CD4-positive, alpha-beta memory T cell (primary cell): ENCODE measurements at regions not wholly inside any gene's neighbourhood (a gene's known extent, or its start where the extent isn't known, plus 50 kb on each side); places are given as distances from the start of the nearest gene placed in this dataset.
A peak's percentile ranks its signal among the peaks of the same experiment; 100 is the strongest.

ENCODE experiments used
- CTCF ChIA-PET: fragments of 350-600 bp; sonication (Branson Sonifier 250); formaldehyde crosslinking; loops from one replicate; lab custom pipeline; 2021; ENCODE audit warnings: inconsistent platforms; ENCODE audit not compliant: partially characterized antibody; lab: Charles Lee
- POLR2A ChIA-PET: fragments of 350-600 bp; sonication (Branson Sonifier 250); formaldehyde crosslinking; loops from one replicate; lab custom pipeline; 2021; ENCODE audit not compliant: partially characterized antibody; lab: Charles Lee
- DNase-seq, 5 donors: peaks; one replicate each; pipeline versions ENCODE4 v3.0.0 to v3.0.0-alpha.2; 2020 to 2022; ENCODE audit warnings: mixed read lengths in 1 of 5
- H3K27ac ChIP-seq: one replicate; pipeline ENCODE4 v1.7.0; 2013; ENCODE audit warnings: low read depth, low read length
- H3K27me3 ChIP-seq: 2 replicates; pipeline ENCODE4 v1.7.0; 2013; ENCODE audit warnings: mild to moderate bottlenecking, low read length, moderate library complexity; ENCODE audit not compliant: insufficient read depth
- H3K36me3 ChIP-seq: 2 replicates; pipeline ENCODE4 v1.7.0; 2013; ENCODE audit warnings: mild to moderate bottlenecking, low read length, moderate library complexity; ENCODE audit not compliant: insufficient read depth
- H3K4me1 ChIP-seq: 2 replicates; pipeline ENCODE4 v1.7.0; 2013; ENCODE audit warnings: mild to moderate bottlenecking, low read length, moderate library complexity; ENCODE audit not compliant: insufficient read depth
- H3K4me3 ChIP-seq, 2 donors: one replicate each; pipeline ENCODE4 v1.7.0; 2013; ENCODE audit warnings: low read length in 2 of 2, mild to moderate bottlenecking in 1 of 2
- H3K9me3 ChIP-seq, 2 donors: one replicate each; pipeline ENCODE4 v1.7.0; 2013; ENCODE audit warnings: low read length in 2 of 2, control low read depth in 1 of 2; ENCODE audit not compliant: control insufficient read depth in 1 of 2
- H3K27ac Mint-ChIP-seq, 7 donors: one replicate each; pipeline ENCODE4 v1.8.0; 2020 to 2021; ENCODE audit warnings: mixed read lengths in 7 of 7, mild to moderate bottlenecking in 6 of 7, inconsistent platforms in 3 of 7, moderate library complexity in 3 of 7
- H3K27me3 Mint-ChIP-seq, 2 donors: one replicate each; pipeline ENCODE4 v1.8.0; 2020 to 2021; ENCODE audit warnings: mixed read lengths in 2 of 2
- H3K36me3 Mint-ChIP-seq, 2 donors: one replicate each; pipeline ENCODE4 v1.8.0; 2020 to 2021; ENCODE audit warnings: mixed read lengths in 2 of 2, inconsistent platforms in 1 of 2, mild to moderate bottlenecking in 1 of 2
- H3K4me1 Mint-ChIP-seq, 4 donors: one replicate each; pipeline ENCODE4 v1.8.0; 2020 to 2021; ENCODE audit warnings: mixed read lengths in 4 of 4, mild to moderate bottlenecking in 1 of 4
- H3K4me3 Mint-ChIP-seq, 8 donors: one replicate each; pipeline ENCODE4 v1.8.0; 2020 to 2021; ENCODE audit warnings: mixed read lengths in 8 of 8, mild to moderate bottlenecking in 7 of 8, moderate library complexity in 6 of 8, inconsistent platforms in 3 of 8
- H3K9me3 Mint-ChIP-seq, 8 donors: one replicate each; pipeline ENCODE4 v1.8.0; 2020 to 2021; ENCODE audit warnings: mixed read lengths in 8 of 8, mild to moderate bottlenecking in 5 of 8, inconsistent platforms in 3 of 8, moderate library complexity in 1 of 8
- intact Hi-C: fragments of 100-400 bp; cut with micrococcal nuclease; formaldehyde crosslinking; loops from one replicate; pipeline ENCODE4 v1.15.1; 2023

GRCh38 chr3:74403307-74403706, 211.2 kb downstream of the CNTN3 start:
- Mint-ChIP-seq H3K27ac (no peak overlapping the region), H3K27me3 (no peaks in the 10 kb centered on the region), H3K4me1 (no peaks in the 10 kb centered on the region), H3K4me3 (no peak overlapping the region), H3K9me3 (peaks cover under 1 to 16% (median 6%) of the 10 kb centered on the region in 8 donors), H3K36me3 (no peaks in the 10 kb centered on the region)
- POLR2A ChIA-PET = no interaction called here
- H3K27me3 ChIP-seq = no peaks in the 10 kb centered on the region
- H3K4me3 ChIP-seq = no peak overlapping the region
- DNase-seq = no peak
- intact Hi-C loops = no loop called here
- no peak overlapping the region for H3K27ac ChIP-seq
- H3K9me3 ChIP-seq = no peaks in the 10 kb centered on the region
- CTCF ChIA-PET = no interaction called here
- no peaks in the 10 kb centered on the region for H3K4me1 ChIP-seq
- H3K36me3 ChIP-seq = no peaks in the 10 kb centered on the region

- H3K36me3 Mint-ChIP-seq = no peaks in the 10 kb centered on the region
- H3K4me3 Mint-ChIP-seq = no peak overlapping the region
- ChIA-PET CTCF (no interaction called here), POLR2A (no interaction called here)
- no peaks in the 10 kb centered on the region for H3K4me1 ChIP-seq
- H3K9me3 Mint-ChIP-seq = peaks cover 0 to 16% (median 6%) of the 10 kb centered on the region in 8 donors
- no peaks in the 10 kb centered on the region for H3K9me3 ChIP-seq
- H3K4me3 ChIP-seq = no peak overlapping the region
- intact Hi-C loops = no loop called here
- H3K27me3 Mint-ChIP-seq = no peaks in the 10 kb centered on the region
- H3K27me3 ChIP-seq = no peaks in the 10 kb centered on the region
- H3K4me1 Mint-ChIP-seq = no peaks in the 10 kb centered on the region
- DNase-seq = no peak
- H3K27ac Mint-ChIP-seq = no peak overlapping the region
- H3K36me3 ChIP-seq = no peaks in the 10 kb centered on the region
- H3K27ac ChIP-seq = no peak overlapping the region
These were observed 211.6 kb downstream of the CNTN3 start for GRCh38 chr3:74402821-74403220.

- Histone ChIP-seq H3K27me3 (no peaks in the 10 kb centered on the region), H3K4me3 (no peak overlapping the region), H3K36me3 (no peaks in the 10 kb centered on the region), H3K27ac (no peak overlapping the region), H3K4me1 (no peaks in the 10 kb centered on the region), H3K9me3 (no peaks in the 10 kb centered on the region)
- H3K27ac Mint-ChIP-seq = no peak overlapping the region
- peak overlapping the region in 1 of 8 donors; percentile 8 for H3K4me3 Mint-ChIP-seq
- peaks cover 5 to 26% (median 13%) of the 10 kb centered on the region in 8 donors for H3K9me3 Mint-ChIP-seq
- DNase-seq = no peak
- ChIA-PET POLR2A (no interaction called here), CTCF (no interaction called here)
- no peaks in the 10 kb centered on the region for H3K36me3 Mint-ChIP-seq
- H3K27me3 Mint-ChIP-seq = no peaks in the 10 kb centered on the region
- intact Hi-C loops = no loop called here
- no peaks in the 10 kb centered on the region for H3K4me1 Mint-ChIP-seq
These were observed 221.0 kb downstream of the CNTN3 start for GRCh38 chr3:74393426-74393825.

- ChIA-PET CTCF (no interaction called here), POLR2A (no interaction called here)
- DNase-seq = no peak
- Mint-ChIP-seq H3K9me3 (peaks cover 5 to 20% (median 7%) of the 10 kb centered on the region in 8 donors), H3K4me3 (no peak overlapping the region), H3K27me3 (no peaks in the 10 kb centered on the region), H3K4me1 (no peaks in the 10 kb centered on the region), H3K27ac (no peak overlapping the region), H3K36me3 (no peaks in the 10 kb centered on the region)
- intact Hi-C loops = no loop called here
- Histone ChIP-seq H3K27ac (no peak overlapping the region), H3K4me3 (no peak overlapping the region), H3K27me3 (no peaks in the 10 kb centered on the region), H3K9me3 (no peaks in the 10 kb centered on the region), H3K36me3 (no peaks in the 10 kb centered on the region), H3K4me1 (no peaks in the 10 kb centered on the region)
These were observed 224.2 kb downstream of the CNTN3 start for GRCh38 chr3:74390121-74390877.

GRCh38 chr3:74387111-74387735, 227.2 kb downstream of the CNTN3 start:
- no peak overlapping the region for H3K4me3 ChIP-seq
- H3K27ac ChIP-seq = no peak overlapping the region
- Mint-ChIP-seq H3K4me3 (no peak overlapping the region), H3K9me3 (peaks cover 2 to 12% (median 9%) of the 10 kb centered on the region in 8 donors), H3K27ac (no peak overlapping the region), H3K4me1 (no peaks in the 10 kb centered on the region), H3K36me3 (no peaks in the 10 kb centered on the region), H3K27me3 (no peaks in the 10 kb centered on the region)
- no peaks in the 10 kb centered on the region for H3K4me1 ChIP-seq
- intact Hi-C loops = no loop called here
- DNase-seq = no peak
- H3K36me3 ChIP-seq = no peaks in the 10 kb centered on the region
- H3K27me3 ChIP-seq = no peaks in the 10 kb centered on the region
- H3K9me3 ChIP-seq = no peaks in the 10 kb centered on the region
- CTCF ChIA-PET = no interaction called here
- POLR2A ChIA-PET = no interaction called here

- no peak for DNase-seq
- no peaks in the 10 kb centered on the region for H3K27me3 Mint-ChIP-seq
- intact Hi-C loops = no loop called here
- H3K9me3 Mint-ChIP-seq = peaks cover 2 to 13% (median 8%) of the 10 kb centered on the region in 8 donors
- Histone ChIP-seq H3K4me3 (no peak overlapping the region), H3K27me3 (no peaks in the 10 kb centered on the region), H3K4me1 (no peaks in the 10 kb centered on the region), H3K36me3 (no peaks in the 10 kb centered on the region), H3K9me3 (no peaks in the 10 kb centered on the region), H3K27ac (no peak overlapping the region)
- H3K4me1 Mint-ChIP-seq = no peaks in the 10 kb centered on the region
- no peaks in the 10 kb centered on the region for H3K36me3 Mint-ChIP-seq
- H3K27ac Mint-ChIP-seq = no peak overlapping the region
- no peak overlapping the region for H3K4me3 Mint-ChIP-seq
- CTCF ChIA-PET = no interaction called here
- POLR2A ChIA-PET = no interaction called here
These were observed 230.3 kb downstream of the CNTN3 start for GRCh38 chr3:74384159-74384558.

GRCh38 chr3:74377669-74378068, 236.8 kb downstream of the CNTN3 start:
- H3K4me1 Mint-ChIP-seq = no peaks in the 10 kb centered on the region
- DNase-seq = no peak
- H3K9me3 Mint-ChIP-seq = peaks cover 4 to 26% (median 10%) of the 10 kb centered on the region in 8 donors
- intact Hi-C loops = no loop called here
- H3K27ac ChIP-seq = no peak overlapping the region
- H3K27me3 Mint-ChIP-seq = no peaks in the 10 kb centered on the region
- POLR2A ChIA-PET = no interaction called here
- H3K4me1 ChIP-seq = no peaks in the 10 kb centered on the region
- H3K4me3 Mint-ChIP-seq = no peak overlapping the region
- CTCF ChIA-PET = no interaction called here
- H3K27me3 ChIP-seq = no peaks in the 10 kb centered on the region
- no peak overlapping the region for H3K27ac Mint-ChIP-seq
- no peaks in the 10 kb centered on the region for H3K36me3 ChIP-seq
- no peak overlapping the region for H3K4me3 ChIP-seq
- H3K9me3 ChIP-seq = no peaks in the 10 kb centered on the region
- H3K36me3 Mint-ChIP-seq = no peaks in the 10 kb centered on the region
